MV-4-11 (cell line): ENCODE measurements at regions not wholly inside any gene's neighbourhood (a gene's known extent, or its start where the extent isn't known, plus 50 kb on each side); places are given as distances from the start of the nearest gene placed in this dataset.
"Not testable (repeated sequence)": the region's sequence is repeated elsewhere in the genome, so short reads cannot be mapped to it uniquely, and the experiment has no call there.

Experiments
- DNase-seq: peaks from one replicate; lab custom pipeline; 2025; lab: John Stamatoyannopoulos, UW

DNA sequence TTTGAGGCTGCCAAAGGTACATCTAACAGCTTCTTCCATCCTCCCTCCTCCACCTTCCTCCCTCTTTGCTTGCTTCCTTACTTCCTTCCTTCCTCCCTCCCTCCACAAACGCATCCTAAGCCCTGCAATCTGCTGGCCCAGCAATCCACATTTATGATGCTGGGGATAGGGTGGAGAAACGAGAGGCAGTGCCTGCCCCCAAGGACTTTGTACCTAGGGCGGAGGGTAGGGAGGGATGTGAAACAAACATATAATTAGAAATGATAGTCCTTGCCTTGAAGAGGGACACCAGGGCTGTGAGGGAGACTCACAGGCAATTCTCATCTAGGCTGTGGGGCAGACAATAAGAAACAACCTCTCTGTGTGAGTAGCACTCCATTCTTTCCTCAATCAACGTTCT, 188.3 kb downstream of the ANKRD30B start:
- no peak for DNase-seq

GRCh38 chr18:14937271-14937670, 189.3 kb downstream of the ANKRD30B start:
- no peak for DNase-seq

GRCh38 chr18:14939141-14939540, 191.2 kb downstream of the ANKRD30B start:
- DNase-seq: no peak

DNA sequence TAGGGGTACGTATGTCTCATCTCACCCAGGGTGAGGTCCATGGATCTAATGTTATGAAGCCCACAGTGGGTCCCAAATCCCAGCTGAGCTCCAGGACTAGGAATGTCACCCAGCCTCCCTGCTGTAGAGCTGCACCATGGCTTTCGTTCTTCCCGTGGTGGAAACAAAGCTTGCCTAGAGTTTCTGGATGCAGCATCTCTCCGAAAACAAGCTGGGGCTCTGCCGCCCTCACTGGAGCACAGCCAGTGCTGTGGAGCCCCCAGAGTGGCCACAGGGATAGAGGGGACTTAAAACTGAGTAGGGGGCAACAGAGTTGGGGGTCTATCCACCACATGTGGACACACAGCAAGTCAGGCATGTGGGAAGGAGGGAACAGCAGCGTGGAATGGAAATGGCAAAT, 192.1 kb downstream of the ANKRD30B start:
- DNase-seq: not testable (repeated sequence)

DNA sequence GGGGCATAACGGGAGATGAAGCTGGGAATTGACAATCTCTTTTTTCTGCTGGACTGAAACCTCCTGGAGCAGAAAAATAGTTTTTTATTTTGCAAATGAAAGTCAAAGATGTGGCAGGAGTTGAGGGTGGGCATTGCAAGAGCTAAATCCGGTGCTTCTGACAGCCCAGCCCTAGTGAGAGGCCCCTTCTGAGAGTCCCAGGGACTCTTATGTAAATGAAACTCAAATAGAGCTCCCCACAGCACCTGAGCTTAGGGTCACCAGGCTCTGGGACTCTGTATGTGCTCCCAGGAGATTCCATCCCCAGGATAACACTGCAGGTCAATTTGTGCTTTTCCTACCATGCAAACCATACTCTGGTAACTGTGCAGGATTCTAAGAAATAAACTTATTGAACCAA, 192.8 kb downstream of the ANKRD30B start:
- DNase-seq: no peak

DNA sequence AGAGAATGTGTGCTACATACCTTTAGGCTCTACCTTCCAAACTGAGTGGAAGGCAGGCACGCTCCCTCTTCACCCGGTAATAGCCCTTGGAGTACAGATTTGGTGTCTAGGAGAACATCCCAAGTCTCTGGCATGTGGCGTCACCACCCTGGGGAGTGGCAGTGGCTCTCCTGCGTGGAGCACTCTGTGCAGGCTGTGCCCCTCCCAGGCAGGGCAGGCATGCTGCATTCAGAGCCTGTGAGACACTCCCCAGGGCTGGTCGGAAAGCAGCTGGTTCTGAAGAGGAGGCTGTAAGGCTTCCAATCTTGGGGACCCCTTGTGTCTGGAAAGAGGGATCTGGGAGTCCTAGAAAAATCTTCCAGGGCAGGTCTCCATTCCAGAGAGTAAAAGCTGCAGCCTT, 193.3 kb downstream of the ANKRD30B start:
- DNase-seq: no peak

GRCh38 chr18:14941792-14942191, 193.8 kb downstream of the ANKRD30B start:
- DNase-seq: no peak

GRCh38 chr18:14942275-14942674, 194.3 kb downstream of the ANKRD30B start:
- no peak for DNase-seq

- DNase-seq: no peak
These were observed 195.5 kb downstream of the ANKRD30B start for GRCh38 chr18:14943486-14943885.

- no peak for DNase-seq
These were observed 196.1 kb downstream of the ANKRD30B start for GRCh38 chr18:14943967-14944636.

GRCh38 chr18:14944838-14945237, 196.9 kb downstream of the ANKRD30B start:
- DNase-seq: no peak

DNA sequence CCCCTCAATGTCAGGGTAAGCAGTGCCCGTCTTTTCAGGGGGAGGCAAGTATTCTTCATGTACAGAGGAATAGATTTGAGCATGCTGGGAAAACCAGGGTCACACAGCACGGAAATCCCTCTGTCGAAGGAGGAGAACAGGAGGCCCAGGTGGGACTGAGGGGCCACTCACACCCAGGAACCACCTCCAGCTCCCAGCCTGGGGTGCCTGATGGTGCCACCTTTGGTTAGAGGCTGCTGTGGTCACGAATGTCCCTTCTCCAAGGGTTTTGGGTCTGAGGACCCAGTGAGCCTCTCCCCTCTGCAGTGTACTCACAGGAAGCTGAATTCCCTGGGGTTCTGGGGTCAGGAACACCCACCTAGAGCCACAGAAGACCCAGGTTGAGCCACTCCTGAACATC, 197.3 kb downstream of the ANKRD30B start:
- no peak for DNase-seq

DNA sequence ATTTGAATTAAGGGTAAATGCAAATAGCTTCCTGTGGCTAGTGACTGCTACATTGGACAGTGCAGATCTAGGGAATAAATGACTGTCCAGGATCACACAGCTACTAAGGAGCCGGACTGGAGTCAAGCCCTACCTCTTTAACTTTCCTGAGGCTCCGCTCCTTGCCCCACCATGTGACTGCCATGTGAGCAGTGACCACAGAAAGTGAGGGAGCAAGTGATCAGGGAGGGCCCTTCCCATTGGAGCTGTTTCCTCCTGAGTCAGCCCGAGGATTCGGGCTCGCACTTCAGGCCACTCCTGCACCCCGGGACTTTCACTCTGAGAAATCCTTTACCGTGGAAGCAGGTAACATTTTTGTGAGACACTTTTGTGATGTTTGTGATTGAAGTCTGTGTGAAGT, 198.0 kb downstream of the ANKRD30B start:
- DNase-seq: no peak

- not testable (repeated sequence) for DNase-seq
These were observed 198.9 kb downstream of the ANKRD30B start for GRCh38 chr18:14946741-14947470.

DNA sequence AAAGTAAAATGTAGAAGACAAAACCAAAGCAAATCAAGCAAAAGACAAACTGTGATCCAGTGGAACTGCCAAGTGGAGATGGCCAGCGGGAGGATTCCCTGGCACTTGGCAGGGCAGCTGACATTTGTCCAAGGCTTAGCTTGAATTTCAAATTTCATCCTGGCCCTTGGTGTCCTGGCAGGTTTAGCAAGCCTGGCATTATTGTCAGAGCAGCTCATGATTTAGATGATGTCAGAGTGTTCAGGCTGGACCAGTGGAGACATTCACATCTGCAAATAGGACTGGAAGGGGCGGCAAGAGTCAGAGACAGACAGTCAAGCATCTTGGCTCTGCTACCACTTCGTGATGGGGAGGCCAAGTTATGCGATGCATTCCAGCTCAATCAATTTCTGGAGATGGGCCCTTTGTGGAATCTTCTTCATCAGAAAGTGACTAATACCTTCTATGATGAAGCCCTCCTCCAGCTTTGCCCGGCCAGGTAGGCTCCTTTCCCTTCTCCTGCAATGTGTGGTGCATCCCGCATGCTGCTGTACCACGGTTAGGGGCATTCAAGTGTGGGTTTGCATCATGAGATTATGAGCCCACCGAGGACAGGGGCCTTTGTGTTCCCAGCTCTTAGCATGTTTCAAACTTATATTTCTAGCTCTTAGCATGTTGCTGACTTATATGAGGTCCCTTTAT, 199.7 kb downstream of the ANKRD30B start:
- DNase-seq: no peak

DNA sequence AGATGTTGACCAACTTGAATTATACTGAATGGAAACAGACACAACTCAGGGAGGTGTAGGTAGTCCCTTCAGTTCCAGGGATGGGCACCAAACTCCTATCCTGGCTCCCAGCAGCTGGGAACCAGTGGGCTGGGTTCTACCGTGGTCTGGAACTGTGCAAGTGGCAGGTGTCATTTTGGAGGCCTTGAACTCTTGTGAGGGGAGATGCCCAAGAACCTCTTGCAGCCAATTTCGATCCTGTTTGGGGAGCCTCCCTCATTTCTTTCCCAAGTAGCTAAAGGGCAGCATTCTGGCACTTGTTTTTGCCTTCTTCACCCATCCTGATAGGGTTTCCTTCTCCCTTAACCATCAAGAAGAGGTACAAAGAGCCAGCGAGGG, 200.2 kb downstream of the ANKRD30B start:
- no peak for DNase-seq

GRCh38 chr18:14949800-14950664, 202.1 kb downstream of the ANKRD30B start:
- no peak for DNase-seq

GRCh38 chr18:14952444-14953077, 204.6 kb downstream of the ANKRD30B start:
- not testable (repeated sequence) for DNase-seq

GRCh38 chr18:14958701-14959100, 210.7 kb downstream of the ANKRD30B start:
- no peak for DNase-seq

DNA sequence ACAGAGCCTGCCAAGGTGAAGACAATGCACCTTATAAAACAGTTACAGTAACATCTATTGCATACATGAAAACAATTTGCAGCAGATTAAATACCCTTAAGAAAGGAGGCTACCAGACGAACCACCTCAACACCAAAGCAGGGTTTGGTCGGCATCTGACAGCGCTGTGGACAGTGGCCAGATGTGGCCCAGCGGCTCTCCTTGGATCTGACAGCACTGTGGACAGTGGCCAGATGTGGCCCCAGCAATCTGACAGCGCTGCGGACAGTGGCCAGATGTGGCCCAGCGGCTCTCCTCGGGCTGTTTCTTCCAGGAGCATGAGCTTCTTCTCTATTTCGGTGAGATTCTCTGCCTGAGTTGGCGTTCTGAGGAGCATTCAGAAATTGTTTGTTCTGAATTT, 211.6 kb downstream of the ANKRD30B start:
- no peak for DNase-seq

DNA sequence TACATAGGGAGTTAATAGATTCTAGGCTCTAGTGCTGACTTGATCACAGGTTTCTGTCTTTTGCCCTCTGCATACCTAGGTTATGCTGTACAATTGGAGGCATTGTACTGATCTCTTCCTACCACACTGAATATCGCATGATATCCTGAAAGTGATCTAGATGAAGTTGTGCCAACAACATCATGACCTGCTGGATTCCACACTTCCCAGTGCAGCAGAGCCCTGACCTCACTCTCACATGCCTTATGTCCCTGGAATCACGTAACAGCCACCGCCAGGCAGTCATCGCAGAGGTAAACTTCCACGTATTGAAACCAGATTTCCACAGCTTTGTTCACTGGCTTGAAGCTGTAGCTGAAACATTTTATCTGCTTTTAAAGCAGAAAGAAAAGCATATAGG, 214.0 kb downstream of the ANKRD30B start:
- no peak for DNase-seq

DNA sequence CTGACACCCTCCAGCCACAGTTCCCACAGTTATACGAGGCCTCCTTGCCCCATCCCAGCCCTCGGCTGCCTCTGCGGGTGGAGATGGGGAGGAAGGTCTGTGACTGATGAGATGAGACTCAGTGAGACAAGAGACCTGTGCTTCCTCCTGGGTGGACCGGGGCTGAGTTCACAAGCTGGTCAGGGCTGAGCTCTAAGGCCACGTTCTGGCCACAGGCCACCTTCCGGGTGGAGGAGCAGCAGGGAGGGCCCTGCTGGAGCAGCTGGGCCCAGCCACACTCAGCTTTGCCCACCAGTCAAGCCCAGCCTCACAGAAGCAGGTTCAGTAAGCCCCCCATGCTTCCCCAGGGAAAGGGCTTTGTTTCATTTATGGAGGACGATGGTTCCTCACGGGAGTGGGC, 214.7 kb downstream of the ANKRD30B start:
- DNase-seq: no peak
